ENCODE measurements at regions not wholly inside any gene's neighbourhood (a gene's known extent, or its start where the extent isn't known, plus 50 kb on each side); places are given as distances from the start of the nearest gene placed in this dataset.
A peak's percentile ranks its signal among the peaks of the same experiment; 100 is the strongest.

GRCh38 chrX:9316096-9316495 lies 148.8 kb upstream of the TBL1X start:
- ATAC-seq (replicated peaks), result no peak
- no peak overlapping the region for H3K27ac Mint-ChIP-seq
- H3K36me3 Mint-ChIP-seq (ENCODE audit: low read depth), result no peaks in the 10 kb centered on the region

DNA sequence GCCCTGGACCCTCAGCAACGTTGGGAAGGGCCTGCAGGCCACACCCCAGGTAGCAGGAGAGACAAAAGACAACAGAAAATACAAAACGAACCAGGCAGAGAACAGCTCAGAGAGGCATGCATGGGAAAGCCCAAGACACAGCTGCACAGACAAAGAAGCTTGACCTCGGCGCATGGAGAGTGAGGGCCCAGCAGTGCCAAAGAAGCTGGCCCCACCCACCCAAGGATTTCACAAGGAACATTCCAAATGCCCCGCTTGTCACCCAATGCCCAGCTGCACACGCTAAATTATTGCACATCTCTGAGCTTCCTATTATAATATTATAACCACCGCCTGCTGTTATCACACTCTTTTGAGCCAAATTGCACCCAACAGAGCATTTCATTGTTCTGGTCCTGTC lies 147.7 kb upstream of the TBL1X start:
- H3K36me3 Mint-ChIP-seq (ENCODE audit: low read depth), result no peaks in the 10 kb centered on the region
- ATAC-seq (replicated peaks), result no peak
- H3K27me3 Mint-ChIP-seq, result no peaks in the 10 kb centered on the region
- no peaks in the 10 kb centered on the region for H3K9me3 Mint-ChIP-seq
- H3K27ac Mint-ChIP-seq, result no peak overlapping the region
- no peak overlapping the region for H3K4me3 Mint-ChIP-seq
- no peaks in the 10 kb centered on the region for H3K4me1 Mint-ChIP-seq

More at GRCh38 chrX:9316096-9316495, 148.8 kb upstream of the TBL1X start:
- Mint-ChIP-seq H3K27me3 (no peaks in the 10 kb centered on the region), H3K4me3 (no peak overlapping the region), H3K9me3 (no peaks in the 10 kb centered on the region), H3K4me1 (no peaks in the 10 kb centered on the region)

GRCh38 chrX:9318213-9318612 lies 146.6 kb upstream of the TBL1X start:
- Mint-ChIP-seq H3K27me3 (no peaks in the 10 kb centered on the region), H3K36me3 (ENCODE audit: low read depth) (no peaks in the 10 kb centered on the region), H3K27ac (no peak overlapping the region), H3K9me3 (no peaks in the 10 kb centered on the region), H3K4me1 (no peaks in the 10 kb centered on the region), H3K4me3 (no peak overlapping the region)
- peak; percentile 76 for ATAC-seq (replicated peaks)

GRCh38 chrX:9318766-9319165 lies 146.1 kb upstream of the TBL1X start:
- ATAC-seq (replicated peaks), result no peak
- H3K4me1 Mint-ChIP-seq, result no peaks in the 10 kb centered on the region
- no peak overlapping the region for H3K4me3 Mint-ChIP-seq
- no peaks in the 10 kb centered on the region for H3K27me3 Mint-ChIP-seq
- H3K36me3 Mint-ChIP-seq (ENCODE audit: low read depth), result no peaks in the 10 kb centered on the region
- H3K9me3 Mint-ChIP-seq, result no peaks in the 10 kb centered on the region
- no peak overlapping the region for H3K27ac Mint-ChIP-seq

GRCh38 chrX:9320940-9321339 lies 143.9 kb upstream of the TBL1X start:
- Mint-ChIP-seq H3K4me3 (no peak overlapping the region), H3K9me3 (no peaks in the 10 kb centered on the region), H3K27ac (no peak overlapping the region), H3K27me3 (no peaks in the 10 kb centered on the region), H3K36me3 (ENCODE audit: low read depth) (no peaks in the 10 kb centered on the region), H3K4me1 (no peaks in the 10 kb centered on the region)
- no peak for ATAC-seq (replicated peaks)

- no peak overlapping the region for H3K27ac Mint-ChIP-seq
- H3K36me3 Mint-ChIP-seq (ENCODE audit: low read depth), result no peaks in the 10 kb centered on the region
- H3K4me3 Mint-ChIP-seq, result no peak overlapping the region
- H3K4me1 Mint-ChIP-seq, result no peaks in the 10 kb centered on the region
- ATAC-seq (replicated peaks), result no peak
- H3K27me3 Mint-ChIP-seq, result no peaks in the 10 kb centered on the region
- H3K9me3 Mint-ChIP-seq, result no peaks in the 10 kb centered on the region
These were observed 140.2 kb upstream of the TBL1X start for GRCh38 chrX:9324676-9325075.

GRCh38 chrX:9326369-9326768 lies 138.5 kb upstream of the TBL1X start:
- H3K27me3 Mint-ChIP-seq, result no peaks in the 10 kb centered on the region
- no peak overlapping the region for H3K27ac Mint-ChIP-seq
- ATAC-seq (replicated peaks), result no peak
- H3K4me3 Mint-ChIP-seq, result no peak overlapping the region
- no peaks in the 10 kb centered on the region for H3K9me3 Mint-ChIP-seq
- no peaks in the 10 kb centered on the region for H3K4me1 Mint-ChIP-seq
- no peaks in the 10 kb centered on the region for H3K36me3 Mint-ChIP-seq (ENCODE audit: low read depth)

DNA sequence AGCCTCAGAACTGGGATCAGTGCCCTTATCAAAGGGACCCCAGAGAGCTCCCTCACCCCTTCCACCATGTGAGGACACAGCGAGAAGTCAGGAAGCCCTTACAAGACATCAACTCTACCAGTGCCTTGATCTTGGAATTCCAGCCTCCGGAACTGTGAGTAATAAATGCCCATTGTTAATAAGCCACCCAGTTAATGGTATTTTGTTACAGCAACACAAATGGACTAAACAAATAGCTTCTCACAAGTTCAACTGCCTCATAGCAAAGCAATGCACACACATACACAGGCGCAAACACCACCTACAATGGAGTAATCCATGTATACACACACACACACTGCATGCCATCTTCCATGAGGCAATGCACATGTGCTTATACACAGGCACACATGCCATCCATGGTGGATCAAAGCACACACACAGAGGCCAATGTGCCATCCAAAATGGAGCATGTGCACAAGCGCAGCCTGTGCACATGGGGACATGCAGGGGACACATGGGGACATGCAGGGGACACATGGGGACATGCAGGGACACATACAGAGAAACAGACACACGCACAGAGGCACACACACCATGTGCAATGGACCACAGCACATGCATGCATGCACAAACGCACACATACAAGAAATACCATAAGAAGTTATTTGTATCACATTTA lies 137.6 kb upstream of the TBL1X start:
- Mint-ChIP-seq H3K36me3 (ENCODE audit: low read depth) (no peaks in the 10 kb centered on the region), H3K9me3 (no peaks in the 10 kb centered on the region), H3K27ac (no peak overlapping the region), H3K4me1 (no peaks in the 10 kb centered on the region), H3K27me3 (no peaks in the 10 kb centered on the region), H3K4me3 (no peak overlapping the region)
- no peak for ATAC-seq (replicated peaks)

- H3K27me3 Mint-ChIP-seq, result no peaks in the 10 kb centered on the region
- no peaks in the 10 kb centered on the region for H3K4me1 Mint-ChIP-seq
- no peaks in the 10 kb centered on the region for H3K9me3 Mint-ChIP-seq
- no peak overlapping the region for H3K27ac Mint-ChIP-seq
- no peak for ATAC-seq (replicated peaks)
- no peaks in the 10 kb centered on the region for H3K36me3 Mint-ChIP-seq (ENCODE audit: low read depth)
- no peak overlapping the region for H3K4me3 Mint-ChIP-seq
These were observed 137.1 kb upstream of the TBL1X start for GRCh38 chrX:9327747-9328145.

DNA sequence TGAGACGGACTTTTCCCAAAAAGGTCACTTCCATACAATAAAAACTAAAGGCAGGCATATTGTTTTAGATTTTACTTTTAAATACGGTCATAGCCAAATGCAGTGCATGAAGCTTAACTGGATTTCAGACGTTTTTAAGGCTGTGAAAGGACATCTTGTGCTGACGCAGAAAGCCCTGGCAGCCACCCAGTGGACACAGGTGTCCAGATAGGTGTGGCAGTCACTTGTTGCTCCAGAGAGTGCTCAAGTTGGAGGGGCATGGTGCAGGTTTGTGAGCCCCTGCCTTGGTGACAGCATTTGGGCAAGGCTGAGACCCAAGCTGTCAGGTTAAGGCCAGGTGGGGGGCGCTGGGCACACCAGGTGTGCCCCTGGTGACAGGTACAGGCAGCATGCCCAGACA lies 135.8 kb upstream of the TBL1X start:
- Mint-ChIP-seq H3K27ac (no peak overlapping the region), H3K4me1 (no peaks in the 10 kb centered on the region), H3K4me3 (no peak overlapping the region), H3K9me3 (no peaks in the 10 kb centered on the region), H3K36me3 (ENCODE audit: low read depth) (no peaks in the 10 kb centered on the region), H3K27me3 (no peaks in the 10 kb centered on the region)
- ATAC-seq (replicated peaks), result no peak

DNA sequence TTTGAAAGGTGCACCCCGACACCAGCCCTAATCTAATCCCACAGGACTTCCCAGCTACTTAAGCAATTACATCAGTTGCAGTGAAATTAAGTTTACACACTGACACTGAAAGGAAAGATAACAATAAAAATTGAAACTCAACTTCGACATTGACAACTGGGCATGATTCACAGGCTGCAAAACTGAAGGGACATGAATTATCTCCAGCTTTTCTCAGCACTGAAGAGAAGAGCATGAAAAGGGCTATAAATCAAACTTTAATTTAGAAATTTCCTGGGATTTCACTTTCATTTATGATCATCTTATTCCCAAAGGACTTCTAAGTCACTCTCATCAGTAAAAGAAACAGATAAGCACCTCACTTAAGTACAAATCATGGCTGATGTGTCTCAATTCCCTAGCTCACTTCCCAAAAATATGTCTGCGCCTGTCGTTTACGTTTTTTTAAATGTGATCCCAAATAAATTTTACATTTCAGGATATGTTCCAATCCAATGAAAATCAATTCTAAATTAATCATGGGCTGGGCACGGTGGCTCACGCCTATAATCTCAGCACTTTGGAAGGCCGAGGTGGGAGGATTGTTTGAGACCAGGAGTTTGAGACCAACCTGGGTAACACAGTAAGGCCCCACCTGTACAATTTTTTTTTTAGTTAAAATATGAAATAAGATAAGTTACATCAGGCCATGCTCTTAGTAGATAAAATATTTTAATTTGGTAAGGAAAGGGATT lies 134.4 kb upstream of the TBL1X start:
- Mint-ChIP-seq H3K27me3 (no peaks in the 10 kb centered on the region), H3K27ac (no peak overlapping the region), H3K4me3 (no peak overlapping the region)

DNA sequence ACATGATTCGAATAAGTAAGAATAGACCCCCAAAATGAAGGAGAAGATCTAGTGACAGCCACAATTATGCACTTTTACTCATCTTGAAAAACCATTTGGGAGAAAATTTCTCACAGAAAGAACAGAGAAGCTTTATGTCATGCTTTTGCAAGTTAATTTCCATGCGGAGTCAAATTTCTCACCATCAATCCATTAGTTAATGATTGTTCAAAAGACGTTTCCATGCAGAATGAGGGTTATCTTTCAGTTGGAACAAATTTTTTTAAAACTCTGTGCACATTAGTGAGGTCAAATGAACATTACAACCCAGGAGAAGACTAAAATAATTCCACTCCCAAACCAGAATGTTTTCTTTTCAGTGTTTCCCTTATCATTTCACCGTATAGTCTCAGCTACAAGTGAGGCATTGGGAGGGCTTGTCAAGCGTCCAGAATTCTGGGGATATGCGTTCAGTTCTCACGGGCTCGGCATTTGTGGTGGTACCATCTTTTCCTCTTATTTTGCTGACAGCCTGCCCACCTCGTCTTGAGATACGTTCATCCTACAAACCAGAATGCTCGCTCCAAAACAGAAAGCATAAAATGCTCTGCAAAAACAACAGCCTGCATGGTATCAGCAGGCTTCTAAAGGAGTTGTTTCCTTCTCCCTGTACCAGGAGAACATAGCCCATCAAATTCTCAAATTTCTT lies 130.8 kb upstream of the TBL1X start:
- no peak for ATAC-seq (replicated peaks)
- H3K9me3 Mint-ChIP-seq, result no peaks in the 10 kb centered on the region
- no peak overlapping the region for H3K27ac Mint-ChIP-seq
- no peaks in the 10 kb centered on the region for H3K36me3 Mint-ChIP-seq (ENCODE audit: low read depth)
- no peak overlapping the region for H3K4me3 Mint-ChIP-seq
- no peaks in the 10 kb centered on the region for H3K27me3 Mint-ChIP-seq
- H3K4me1 Mint-ChIP-seq, result peaks cover 5% of the 10 kb centered on the region

More for the DNA sequence above, 134.4 kb upstream of the TBL1X start:
- H3K9me3 Mint-ChIP-seq, result no peaks in the 10 kb centered on the region
- ATAC-seq (replicated peaks), result no peak
- no peaks in the 10 kb centered on the region for H3K4me1 Mint-ChIP-seq
- no peaks in the 10 kb centered on the region for H3K36me3 Mint-ChIP-seq (ENCODE audit: low read depth)

DNA sequence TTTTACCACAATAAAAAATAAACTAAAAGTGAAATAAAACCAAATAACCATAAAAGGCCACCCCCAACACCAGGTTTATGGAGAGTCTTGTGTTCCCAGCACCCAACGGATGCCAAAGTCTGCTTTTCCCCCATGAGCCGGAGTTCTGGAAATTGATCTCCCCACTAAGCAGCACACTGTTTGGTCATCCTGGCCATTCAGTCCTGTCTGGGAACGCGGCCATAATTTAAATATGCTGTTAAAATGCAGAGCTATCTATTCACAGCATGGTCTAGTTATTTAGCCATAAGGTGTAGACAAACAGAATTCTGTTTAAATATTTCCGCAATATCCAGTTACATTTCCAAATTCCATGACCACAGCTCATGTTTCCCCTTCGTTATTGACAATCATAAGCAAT lies 129.6 kb upstream of the TBL1X start:
- Mint-ChIP-seq H3K27me3 (no peaks in the 10 kb centered on the region), H3K36me3 (ENCODE audit: low read depth) (no peaks in the 10 kb centered on the region), H3K9me3 (no peaks in the 10 kb centered on the region), H3K27ac (no peak overlapping the region), H3K4me1 (peaks cover 5% of the 10 kb centered on the region), H3K4me3 (no peak overlapping the region)
- ATAC-seq (replicated peaks), result no peak

DNA sequence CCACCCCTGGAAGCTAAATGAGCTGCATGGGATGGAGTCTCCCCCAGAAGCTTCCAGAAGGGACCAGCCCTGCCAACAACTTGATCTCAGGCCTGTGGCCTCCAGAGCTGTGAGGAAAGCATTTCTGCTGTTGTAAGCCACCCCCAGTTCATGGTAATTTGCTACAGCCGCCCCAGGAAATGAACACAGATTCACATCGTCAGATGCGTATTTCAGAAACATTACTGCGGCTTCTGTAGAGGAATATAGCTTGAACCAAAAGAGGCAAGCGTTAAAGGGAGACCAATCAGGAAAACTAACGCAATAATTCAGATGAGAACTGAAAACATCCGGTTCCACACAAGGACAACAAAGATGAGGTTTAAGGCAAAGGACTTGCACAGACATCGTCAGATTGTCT lies 128.4 kb upstream of the TBL1X start:
- Mint-ChIP-seq H3K27me3 (no peaks in the 10 kb centered on the region), H3K27ac (no peak overlapping the region), H3K4me3 (peak overlapping the region; percentile 48), H3K4me1 (peaks cover 12% of the 10 kb centered on the region), H3K9me3 (no peaks in the 10 kb centered on the region), H3K36me3 (ENCODE audit: low read depth) (no peaks in the 10 kb centered on the region)
- peak; percentile 28 for ATAC-seq (replicated peaks)

DNA sequence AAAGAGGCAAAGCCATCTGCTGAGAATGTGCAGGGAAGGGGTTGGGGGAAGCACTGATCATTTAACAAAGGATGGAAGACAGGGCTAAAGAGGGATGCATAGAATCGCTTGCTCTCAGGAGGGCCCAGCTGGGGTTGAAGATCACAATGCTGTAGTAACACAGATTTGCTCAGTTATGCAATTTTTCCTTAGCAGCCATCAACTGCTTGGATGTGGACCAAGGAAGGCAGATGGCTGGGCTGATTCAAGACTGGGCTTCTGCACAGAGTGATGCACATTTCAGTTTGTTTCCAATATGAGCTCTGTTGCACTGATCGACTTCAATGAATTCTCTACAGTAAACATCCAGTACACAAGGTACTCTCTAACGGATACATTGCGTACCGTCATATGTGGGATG lies 127.8 kb upstream of the TBL1X start:
- no peak overlapping the region for H3K27ac Mint-ChIP-seq
- peaks cover 16% of the 10 kb centered on the region for H3K4me1 Mint-ChIP-seq
- H3K9me3 Mint-ChIP-seq, result no peaks in the 10 kb centered on the region
- no peaks in the 10 kb centered on the region for H3K27me3 Mint-ChIP-seq
- no peak for ATAC-seq (replicated peaks)
- no peaks in the 10 kb centered on the region for H3K36me3 Mint-ChIP-seq (ENCODE audit: low read depth)
- H3K4me3 Mint-ChIP-seq, result peak overlapping the region; percentile 48
